WTC11 (cell line): ENCODE measurements at regions not wholly inside any gene's neighbourhood (a gene's known extent, or its start where the extent isn't known, plus 50 kb on each side); places are given as distances from the start of the nearest gene placed in this dataset.

Experiments
- ATAC-seq: fragments of 200-7000 bp; cut with Tn5 transposase; 2 replicates; pipeline ENCODE4 v1.10.0; 2021; ENCODE audit warnings: mild to moderate bottlenecking, moderate library complexity
- CTCF ChIA-PET: fragments of 300-600 bp; sonication (Branson Sonifier 250); formaldehyde crosslinking; loops from one replicate; lab custom pipeline; 2021; ENCODE audit warnings: antibody characterized with exemption; lab: Charles Lee
- POLR2A ChIA-PET: fragments of 350-600 bp; sonication (Branson Sonifier 250); formaldehyde crosslinking; loops from one replicate; lab custom pipeline; 2021; ENCODE audit warnings: antibody characterized with exemption; lab: Charles Lee
- DNase-seq: peaks from one replicate; pipeline ENCODE4 v3.0.0; 2021; ENCODE audit warnings: low spot score
- H3K27ac Mint-ChIP-seq: 2 replicates; pipeline ENCODE4 v1.8.0; 2021; ENCODE audit warnings: mixed read lengths
- H3K27me3 Mint-ChIP-seq: 2 replicates; pipeline ENCODE4 v1.8.0; 2021; ENCODE audit warnings: low read depth, mild to moderate bottlenecking, moderate library complexity, mixed read lengths
- H3K36me3 Mint-ChIP-seq: 2 replicates; pipeline ENCODE4 v1.8.0; 2021; ENCODE audit warnings: mixed read lengths
- H3K4me1 Mint-ChIP-seq: 2 replicates; pipeline ENCODE4 v1.8.0; 2022; ENCODE audit warnings: mixed read lengths
- H3K4me3 Mint-ChIP-seq: 2 replicates; pipeline ENCODE4 v1.8.0; 2021; ENCODE audit warnings: mild to moderate bottlenecking, moderate library complexity, mixed read lengths
- H3K9me3 Mint-ChIP-seq: 2 replicates; pipeline ENCODE4 v1.8.0; 2021; ENCODE audit warnings: mixed read lengths
- ATF3 ChIP-seq: sonication (generic); formaldehyde crosslinking; conservative IDR thresholded peaks from 2 replicates; pipeline ENCODE4 v1.8.1; 2022; ENCODE audit warnings: mild to moderate bottlenecking, missing genetic modification reagents
- E2F5 ChIP-seq: sonication (generic); formaldehyde crosslinking; IDR thresholded peaks from 2 replicates; pipeline ENCODE4 v1.8.1; 2022; ENCODE audit warnings: mild to moderate bottlenecking, moderate library complexity, missing genetic modification reagents
- ESRRA ChIP-seq: sonication (generic); formaldehyde crosslinking; IDR thresholded peaks from 2 replicates; pipeline ENCODE4 v1.8.1; 2022; ENCODE audit warnings: mild to moderate bottlenecking, missing genetic modification reagents, borderline replicate concordance
- FOXK1 ChIP-seq: sonication (generic); formaldehyde crosslinking; IDR thresholded peaks from 2 replicates; pipeline ENCODE4 v1.8.0; 2022; ENCODE audit warnings: mild to moderate bottlenecking, moderate library complexity, missing genetic modification reagents
- GRHL2 ChIP-seq: fragments of 250-450 bp; sonication (Bioruptor Pico); IDR thresholded peaks from 2 replicates; pipeline ENCODE4 v1.8.0; 2022; ENCODE audit warnings: mild to moderate bottlenecking, moderate library complexity; ENCODE audit not compliant: insufficient replicate concordance, severe bottlenecking
- HMGA2 ChIP-seq: fragments of 250-450 bp; sonication (Bioruptor Pico); IDR thresholded peaks from 2 replicates; pipeline ENCODE4 v1.4.0; 2021; ENCODE audit warnings: mild to moderate bottlenecking, moderate library complexity
- IRF2 ChIP-seq: sonication (generic); formaldehyde crosslinking; IDR thresholded peaks from 2 replicates; pipeline ENCODE4 v1.8.0; 2022; ENCODE audit warnings: low read depth, missing genetic modification reagents, borderline replicate concordance
- JAZF1 ChIP-seq: fragments of 250-450 bp; sonication (Bioruptor Pico); IDR thresholded peaks from 2 replicates; pipeline ENCODE4 v1.9.0; 2021; ENCODE audit warnings: moderate library complexity, mild to moderate bottlenecking, inconsistent platforms
- KAT7 ChIP-seq: sonication (generic); formaldehyde crosslinking; IDR thresholded peaks from 2 replicates; pipeline ENCODE4 v1.8.1; 2023; ENCODE audit warnings: missing genetic modification reagents, mild to moderate bottlenecking, borderline replicate concordance
- NFATC4 ChIP-seq: fragments of 250-450 bp; sonication (Bioruptor Pico); IDR thresholded peaks from 2 replicates; pipeline ENCODE4 v1.9.0; 2021; ENCODE audit warnings: mild to moderate bottlenecking
- NFYB ChIP-seq: sonication (generic); formaldehyde crosslinking; conservative IDR thresholded peaks from 2 replicates; pipeline ENCODE4 v1.8.0; 2022; ENCODE audit warnings: low read depth, missing genetic modification reagents
- NR1H2 ChIP-seq: sonication (generic); formaldehyde crosslinking; IDR thresholded peaks from 2 replicates; pipeline ENCODE4 v1.9.0; 2021; ENCODE audit warnings: mild to moderate bottlenecking, moderate library complexity, missing genetic modification reagents
- NR3C1 ChIP-seq: sonication (generic); formaldehyde crosslinking; conservative IDR thresholded peaks from 2 replicates; pipeline ENCODE4 v1.8.1; 2023; ENCODE audit warnings: low read depth, mild to moderate bottlenecking, missing genetic modification reagents
- SMAD4 ChIP-seq: sonication (generic); formaldehyde crosslinking; IDR thresholded peaks from 2 replicates; pipeline ENCODE4 v1.8.0; 2022; ENCODE audit warnings: mild to moderate bottlenecking, missing genetic modification reagents
- STAT6 ChIP-seq: sonication (generic); formaldehyde crosslinking; conservative IDR thresholded peaks from 2 replicates; pipeline ENCODE4 v1.8.1; 2023; ENCODE audit warnings: mild to moderate bottlenecking, low read depth, missing genetic modification reagents, moderate library complexity
- TEAD1 ChIP-seq: sonication (generic); formaldehyde crosslinking; IDR thresholded peaks from 2 replicates; pipeline ENCODE4 v1.8.0; 2022; ENCODE audit warnings: mild to moderate bottlenecking, missing genetic modification reagents
- USF1 ChIP-seq: sonication (generic); formaldehyde crosslinking; IDR thresholded peaks from 2 replicates; pipeline ENCODE4 v1.8.0; 2022; ENCODE audit warnings: mild to moderate bottlenecking, missing genetic modification reagents
- ZBTB43 ChIP-seq: sonication (generic); formaldehyde crosslinking; IDR thresholded peaks from 2 replicates; pipeline ENCODE4 v1.8.1; 2023; ENCODE audit warnings: mild to moderate bottlenecking, missing genetic modification reagents
- ZNF219 ChIP-seq: sonication (generic); formaldehyde crosslinking; IDR thresholded peaks from 2 replicates; pipeline ENCODE4 v1.8.0; 2023; ENCODE audit warnings: missing genetic modification reagents, mild to moderate bottlenecking, borderline replicate concordance
- ZNF396 ChIP-seq: fragments of 250-450 bp; sonication (Bioruptor Pico); IDR thresholded peaks from 2 replicates; pipeline ENCODE4 v1.8.0; 2021; ENCODE audit warnings: mild to moderate bottlenecking, moderate library complexity, borderline replicate concordance
- TF ChIP-seq, protein P1 (sequence below): sonication (generic); formaldehyde crosslinking; IDR thresholded peaks from 2 replicates; pipeline ENCODE4 v1.8.1; 2022; ENCODE audit warnings: low read depth, missing genetic modification reagents, borderline replicate concordance
- TF ChIP-seq, protein P2 (sequence below): sonication (generic); formaldehyde crosslinking; IDR thresholded peaks from 2 replicates; pipeline ENCODE4 v1.8.1; 2023; ENCODE audit warnings: mild to moderate bottlenecking, missing genetic modification reagents, moderate library complexity
- TF ChIP-seq, protein P3 (sequence below): sonication (generic); formaldehyde crosslinking; IDR thresholded peaks from 2 replicates; pipeline ENCODE4 v1.8.0; 2022; ENCODE audit warnings: mild to moderate bottlenecking, missing genetic modification reagents

DNA sequence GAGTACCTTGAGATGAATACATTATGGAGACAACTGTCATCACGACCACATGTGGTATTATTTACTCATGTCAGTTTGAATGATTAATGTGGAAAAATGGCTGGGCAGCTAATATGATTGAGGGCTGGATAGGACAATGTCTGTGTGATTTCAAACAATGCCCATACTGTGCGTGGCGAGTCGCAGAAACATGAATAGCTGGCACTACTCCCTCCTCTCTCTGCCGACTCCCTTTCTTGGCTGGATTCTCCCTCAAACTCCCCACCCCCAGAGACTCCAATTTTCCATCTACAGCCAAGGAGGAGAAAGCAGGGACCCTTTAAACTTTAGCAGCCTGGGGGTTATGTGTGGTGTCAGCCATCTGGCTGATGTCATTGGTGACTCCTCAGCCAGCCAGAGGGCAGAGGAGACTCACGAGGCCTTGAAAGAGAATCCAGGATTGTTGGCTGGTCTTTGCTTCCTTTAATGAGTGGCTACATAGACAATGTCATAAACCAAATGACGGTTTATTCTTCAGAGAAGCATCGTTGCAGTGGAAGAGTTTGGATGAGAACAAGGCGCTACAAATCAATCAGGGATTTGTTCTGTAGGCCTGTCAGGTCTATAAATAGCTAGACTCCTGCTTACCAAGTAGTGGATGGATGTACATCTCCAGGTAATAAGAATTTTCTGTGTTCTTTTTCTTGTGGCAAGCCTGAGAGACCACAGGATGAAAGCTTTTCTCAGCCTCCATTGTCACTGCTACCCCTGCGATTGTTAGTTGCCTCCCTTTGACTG lies 165.6 kb downstream of the DLEU7 start:
- Mint-ChIP-seq H3K36me3 (peaks cover 6% of the 10 kb centered on the region), H3K4me3 (no peak overlapping the region), H3K27ac (no peak overlapping the region; the same call in 1 of the 2 replicates), H3K27me3 (no peaks in the 10 kb centered on the region; the same call in 1 of the 2 replicates), H3K4me1 (peaks cover 3% of the 10 kb centered on the region), H3K9me3 (peaks cover 12% of the 10 kb centered on the region)
- ChIA-PET CTCF (no interaction called here), POLR2A (no interaction called here)
- ATAC-seq (no peak), DNase-seq (no peak)
- TF ChIP-seq JAZF1 (CRISPR knock-in tag) (no peak), KAT7 (CRISPR knock-in tag) (no peak), ZNF219 (CRISPR knock-in tag) (no peak), SMAD4 (CRISPR knock-in tag) (no peak), NR1H2 (CRISPR knock-in tag) (no peak), USF1 (no peak), ZNF396 (CRISPR knock-in tag) (no peak), ZBTB43 (CRISPR knock-in tag) (no peak), GRHL2 (no peak), E2F5 (no peak), HMGA2 (CRISPR knock-in tag) (no peak)
- TF ChIP-seq, protein P1, sequence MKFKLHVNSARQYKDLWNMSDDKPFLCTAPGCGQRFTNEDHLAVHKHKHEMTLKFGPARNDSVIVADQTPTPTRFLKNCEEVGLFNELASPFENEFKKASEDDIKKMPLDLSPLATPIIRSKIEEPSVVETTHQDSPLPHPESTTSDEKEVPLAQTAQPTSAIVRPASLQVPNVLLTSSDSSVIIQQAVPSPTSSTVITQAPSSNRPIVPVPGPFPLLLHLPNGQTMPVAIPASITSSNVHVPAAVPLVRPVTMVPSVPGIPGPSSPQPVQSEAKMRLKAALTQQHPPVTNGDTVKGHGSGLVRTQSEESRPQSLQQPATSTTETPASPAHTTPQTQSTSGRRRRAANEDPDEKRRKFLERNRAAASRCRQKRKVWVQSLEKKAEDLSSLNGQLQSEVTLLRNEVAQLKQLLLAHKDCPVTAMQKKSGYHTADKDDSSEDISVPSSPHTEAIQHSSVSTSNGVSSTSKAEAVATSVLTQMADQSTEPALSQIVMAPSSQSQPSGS (CRISPR knock-in tag): no peak

- no peak overlapping the region; the same call in 1 of the 2 replicates for H3K27ac Mint-ChIP-seq
- no peak overlapping the region for H3K4me3 Mint-ChIP-seq
- DNase-seq: no peak
- no peak for ATAC-seq
- ChIA-PET POLR2A (no interaction called here), CTCF (no interaction called here)
- no peaks in the 10 kb centered on the region for H3K27me3 Mint-ChIP-seq
- H3K9me3 Mint-ChIP-seq: peaks cover 13% of the 10 kb centered on the region
- peaks cover 7% of the 10 kb centered on the region for H3K4me1 Mint-ChIP-seq
- H3K36me3 Mint-ChIP-seq: peaks cover 6% of the 10 kb centered on the region
- no peak for TF ChIP-seq NR3C1
- no peak for TF ChIP-seq NFYB (CRISPR knock-in tag)
- no peak for TF ChIP-seq ATF3 (CRISPR knock-in tag)
- no peak for TF ChIP-seq ESRRA (CRISPR knock-in tag)
- no peak for TF ChIP-seq FOXK1 (CRISPR knock-in tag)
- TF ChIP-seq TEAD1 (CRISPR knock-in tag): no peak
- TF ChIP-seq NFATC4 (CRISPR knock-in tag): no peak
- TF ChIP-seq STAT6: no peak
- no peak for TF ChIP-seq IRF2 (CRISPR knock-in tag)
- TF ChIP-seq, protein P2, sequence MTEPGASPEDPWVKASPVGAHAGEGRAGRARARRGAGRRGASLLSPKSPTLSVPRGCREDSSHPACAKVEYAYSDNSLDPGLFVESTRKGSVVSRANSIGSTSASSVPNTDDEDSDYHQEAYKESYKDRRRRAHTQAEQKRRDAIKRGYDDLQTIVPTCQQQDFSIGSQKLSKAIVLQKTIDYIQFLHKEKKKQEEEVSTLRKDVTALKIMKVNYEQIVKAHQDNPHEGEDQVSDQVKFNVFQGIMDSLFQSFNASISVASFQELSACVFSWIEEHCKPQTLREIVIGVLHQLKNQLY (CRISPR knock-in tag): no peak
- TF ChIP-seq, protein P3, sequence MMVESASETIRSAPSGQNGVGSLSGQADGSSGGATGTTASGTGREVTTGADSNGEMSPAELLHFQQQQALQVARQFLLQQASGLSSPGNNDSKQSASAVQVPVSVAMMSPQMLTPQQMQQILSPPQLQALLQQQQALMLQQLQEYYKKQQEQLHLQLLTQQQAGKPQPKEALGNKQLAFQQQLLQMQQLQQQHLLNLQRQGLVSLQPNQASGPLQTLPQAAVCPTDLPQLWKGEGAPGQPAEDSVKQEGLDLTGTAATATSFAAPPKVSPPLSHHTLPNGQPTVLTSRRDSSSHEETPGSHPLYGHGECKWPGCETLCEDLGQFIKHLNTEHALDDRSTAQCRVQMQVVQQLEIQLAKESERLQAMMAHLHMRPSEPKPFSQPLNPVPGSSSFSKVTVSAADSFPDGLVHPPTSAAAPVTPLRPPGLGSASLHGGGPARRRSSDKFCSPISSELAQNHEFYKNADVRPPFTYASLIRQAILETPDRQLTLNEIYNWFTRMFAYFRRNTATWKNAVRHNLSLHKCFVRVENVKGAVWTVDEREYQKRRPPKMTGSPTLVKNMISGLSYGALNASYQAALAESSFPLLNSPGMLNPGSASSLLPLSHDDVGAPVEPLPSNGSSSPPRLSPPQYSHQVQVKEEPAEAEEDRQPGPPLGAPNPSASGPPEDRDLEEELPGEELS (CRISPR knock-in tag): no peak
These were observed 164.9 kb downstream of the DLEU7 start for GRCh38 chr13:50678464-50679162.
